ENCODE measurements at regions not wholly inside any gene's neighbourhood (a gene's known extent, or its start where the extent isn't known, plus 50 kb on each side); places are given as distances from the start of the nearest gene placed in this dataset.

DNA sequence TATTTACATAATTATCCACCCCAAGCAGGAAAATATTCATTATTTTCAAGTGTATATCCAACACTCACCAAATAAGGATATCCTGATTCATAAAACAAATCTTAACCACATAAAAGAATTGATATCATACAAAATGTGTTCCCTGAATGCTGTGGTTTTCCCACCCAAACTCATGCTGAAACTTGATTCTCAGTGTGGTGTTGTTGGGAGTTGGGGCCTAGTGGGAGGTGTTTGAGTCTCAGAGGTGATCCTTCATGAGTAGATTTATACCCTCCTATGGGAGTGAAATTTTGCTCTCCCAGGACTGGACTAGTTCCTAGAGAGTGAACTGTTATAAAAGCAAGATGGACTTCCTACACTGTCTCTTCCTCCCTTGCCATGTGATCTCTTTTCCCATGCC is 1028.3 kb downstream of the SORCS1 start:
- no peak for TF ChIP-seq YY1 (IDR thresholded peaks at IDR 0.05; ENCODE audit: insufficient read depth, insufficient read length)
- TF ChIP-seq SUZ12 (IDR thresholded peaks at IDR 0.05; ENCODE audit: extremely low read depth, insufficient read depth, insufficient read length), result no peak
- TF ChIP-seq ZNF274 (IDR thresholded peaks at IDR 0.05; ENCODE audit: low read depth, low read length), result no peak

Measured in NT2/D1 (cell line).